SHP77 treated with DMSO at 0.1 percent for 48 hours (cell line): ENCODE measurements at regions not wholly inside any gene's neighbourhood (a gene's known extent, or its start where the extent isn't known, plus 50 kb on each side); places are given as distances from the start of the nearest gene placed in this dataset.

Source experiments
- DNase-seq: peaks from one replicate; lab custom pipeline; 2025; lab: John Stamatoyannopoulos, UW

- no peak for DNase-seq
Observed at GRCh38 chr17:15177343-15177742, 87.8 kb downstream of the PMP22 start.

- no peak for DNase-seq
Observed at GRCh38 chr17:15175356-15175755, 89.8 kb downstream of the PMP22 start.

- peak; percentile 18 for DNase-seq
Observed at GRCh38 chr17:15171167-15172047, 93.7 kb downstream of the PMP22 start.

- DNase-seq, result no peak
Observed at GRCh38 chr17:15169676-15170075, 95.5 kb downstream of the PMP22 start.

- DNase-seq, result no peak
Observed at GRCh38 chr17:15168379-15168778, 96.7 kb downstream of the PMP22 start.

GRCh38 chr17:15161395-15161794 is 103.7 kb downstream of the PMP22 start:
- no peak for DNase-seq

- no peak for DNase-seq
Observed at GRCh38 chr17:15157051-15157450, 108.1 kb downstream of the PMP22 start.

GRCh38 chr17:15154618-15155017 is 110.5 kb downstream of the PMP22 start:
- DNase-seq, result no peak

- DNase-seq, result no peak
Observed at GRCh38 chr17:15145621-15146020, 119.5 kb downstream of the PMP22 start.

GRCh38 chr17:15143524-15143923 is 121.6 kb downstream of the PMP22 start:
- DNase-seq, result no peak

- DNase-seq, result no peak
Observed at GRCh38 chr17:15134363-15134762, 130.8 kb downstream of the PMP22 start.

- DNase-seq, result no peak
Observed at GRCh38 chr17:15133826-15134225, 131.3 kb downstream of the PMP22 start.

- DNase-seq, result no peak
Observed at GRCh38 chr17:15133143-15133542, 132.0 kb downstream of the PMP22 start.

GRCh38 chr17:15130426-15130825 is 134.7 kb downstream of the PMP22 start:
- DNase-seq, result no peak

- no peak for DNase-seq
Observed at GRCh38 chr17:15129986-15130385, 135.1 kb downstream of the PMP22 start.

GRCh38 chr17:15124746-15125145 is 140.4 kb downstream of the PMP22 start:
- no peak for DNase-seq

GRCh38 chr17:15124264-15124595 is 140.9 kb downstream of the PMP22 start:
- no peak for DNase-seq

- DNase-seq, result no peak
Observed at GRCh38 chr17:15123593-15124263, 141.4 kb downstream of the PMP22 start.

- DNase-seq, result no peak
Observed at GRCh38 chr17:15122857-15123256, 142.3 kb downstream of the PMP22 start.

GRCh38 chr17:15121426-15121825 is 143.7 kb downstream of the PMP22 start:
- no peak for DNase-seq

- DNase-seq, result no peak
Observed at GRCh38 chr17:15119968-15120367, 145.2 kb downstream of the PMP22 start.

GRCh38 chr17:15117239-15117638 is 147.9 kb downstream of the PMP22 start:
- DNase-seq, result no peak

GRCh38 chr17:15112846-15113617 is 152.1 kb downstream of the PMP22 start:
- no peak for DNase-seq
